ENCODE measurements at regions not wholly inside any gene's neighbourhood (a gene's known extent, or its start where the extent isn't known, plus 50 kb on each side); places are given as distances from the start of the nearest gene placed in this dataset.

DNA sequence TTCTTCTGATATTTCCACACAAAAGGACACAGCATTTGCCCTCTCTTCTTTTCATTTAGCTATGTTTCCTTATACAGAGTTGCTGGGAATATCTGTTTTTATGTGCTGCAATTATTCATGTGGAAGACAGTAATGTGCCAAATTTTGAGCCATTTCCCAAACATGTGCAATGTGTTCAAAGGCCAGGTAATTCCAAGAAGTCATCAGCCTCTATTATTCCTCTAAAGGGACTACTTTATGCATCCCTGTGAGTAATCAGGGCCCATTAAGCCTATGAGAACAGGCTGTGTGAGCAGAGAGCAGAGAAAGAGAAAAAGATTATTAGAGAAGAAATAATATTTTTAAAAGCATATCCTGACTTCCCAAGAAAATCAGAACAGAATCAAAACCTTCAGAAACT is 107.6 kb upstream of the OSR1 start:
- no peak overlapping the region for H3K23ac ChIP-seq (ENCODE audit: insufficient read length, low read depth, low read length)
- no peak overlapping the region for H2BK15ac ChIP-seq (ENCODE audit: low read depth, low read length)
- peaks cover 32 to 35% of the 10 kb centered on the region in 2 experiments for H3K4me1 Mint-ChIP-seq
- H4K8ac ChIP-seq (replicated peaks; ENCODE audit: insufficient read length, low read depth, low read length), result no peak overlapping the region
- no peak overlapping the region for H2BK12ac ChIP-seq (ENCODE audit: insufficient read length, low read depth, low read length)
- no peak overlapping the region for H2AFZ ChIP-seq (ENCODE audit: low read length)
- no peak overlapping the region for H2AK5ac ChIP-seq (ENCODE audit: insufficient read length, low read length)
- H3K4me3 Mint-ChIP-seq, result no peak overlapping the region
- no peak overlapping the region for H3K56ac ChIP-seq (ENCODE audit: insufficient read length, low read depth, low read length)
- no peak overlapping the region for H2BK20ac ChIP-seq (ENCODE audit: low read depth, low read length, poor library complexity, severe bottlenecking)
- no peak overlapping the region for H3K27ac Mint-ChIP-seq
- no peaks in the 10 kb centered on the region for H3K79me1 ChIP-seq (ENCODE audit: insufficient read depth, low read depth, low read length, poor library complexity, severe bottlenecking)
- H4K20me1 ChIP-seq (ENCODE audit: control insufficient read depth, insufficient read depth, insufficient read length), result no peaks in the 10 kb centered on the region
- no peaks in the 10 kb centered on the region for H3K79me2 ChIP-seq (ENCODE audit: insufficient read depth, low read length)
- H3K9me3 ChIP-seq (ENCODE audit: control insufficient read depth, low read depth, low read length), result no peaks in the 10 kb centered on the region
- TF ChIP-seq, protein P1, sequence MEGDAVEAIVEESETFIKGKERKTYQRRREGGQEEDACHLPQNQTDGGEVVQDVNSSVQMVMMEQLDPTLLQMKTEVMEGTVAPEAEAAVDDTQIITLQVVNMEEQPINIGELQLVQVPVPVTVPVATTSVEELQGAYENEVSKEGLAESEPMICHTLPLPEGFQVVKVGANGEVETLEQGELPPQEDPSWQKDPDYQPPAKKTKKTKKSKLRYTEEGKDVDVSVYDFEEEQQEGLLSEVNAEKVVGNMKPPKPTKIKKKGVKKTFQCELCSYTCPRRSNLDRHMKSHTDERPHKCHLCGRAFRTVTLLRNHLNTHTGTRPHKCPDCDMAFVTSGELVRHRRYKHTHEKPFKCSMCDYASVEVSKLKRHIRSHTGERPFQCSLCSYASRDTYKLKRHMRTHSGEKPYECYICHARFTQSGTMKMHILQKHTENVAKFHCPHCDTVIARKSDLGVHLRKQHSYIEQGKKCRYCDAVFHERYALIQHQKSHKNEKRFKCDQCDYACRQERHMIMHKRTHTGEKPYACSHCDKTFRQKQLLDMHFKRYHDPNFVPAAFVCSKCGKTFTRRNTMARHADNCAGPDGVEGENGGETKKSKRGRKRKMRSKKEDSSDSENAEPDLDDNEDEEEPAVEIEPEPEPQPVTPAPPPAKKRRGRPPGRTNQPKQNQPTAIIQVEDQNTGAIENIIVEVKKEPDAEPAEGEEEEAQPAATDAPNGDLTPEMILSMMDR (conservative IDR thresholded peaks at IDR 0.05), result no peak
- peaks cover 7% of the 10 kb centered on the region; the same call in 1 of the 2 replicates for H3K4me1 ChIP-seq (ENCODE audit: insufficient read depth, low read length)
- H3K18ac ChIP-seq (ENCODE audit: insufficient read length, low read depth, low read length), result no peak overlapping the region
- peaks cover 4 to 11% of the 10 kb centered on the region in 2 experiments; a peak in 4 of 5 replicates for H3K9me3 Mint-ChIP-seq
- H3K36me3 Mint-ChIP-seq (ENCODE audit: insufficient read depth in 1 of 3, low read depth in 3 of 3), result peaks cover 3 to 10% (median 5%) of the 10 kb centered on the region in 3 experiments; a peak in 4 of 7 replicates
- no peak overlapping the region for H3K14ac ChIP-seq (ENCODE audit: insufficient read depth, low read length)
- H3K27ac ChIP-seq (ENCODE audit: insufficient read length, low read depth, low read length), result no peak overlapping the region
- no peak overlapping the region for H3K9ac ChIP-seq (ENCODE audit: extremely low read depth, insufficient read length, low read length)
- DNase-seq, result no peak
- no peaks in the 10 kb centered on the region for H3K23me2 ChIP-seq (ENCODE audit: insufficient read length, low read depth, low read length, poor library complexity, severe bottlenecking)
- H3K27me3 ChIP-seq (ENCODE audit: insufficient read depth, low read length), result no peaks in the 10 kb centered on the region
- H3K4ac ChIP-seq (ENCODE audit: low read depth, low read length), result no peak overlapping the region
- no peak overlapping the region for H3T11ph ChIP-seq (ENCODE audit: low read length)
- H4K5ac ChIP-seq (ENCODE audit: insufficient read length, low read depth, low read length), result no peak overlapping the region
- H3K4me2 ChIP-seq (ENCODE audit: insufficient read depth, insufficient read length, low read length), result no peak overlapping the region
- no peak overlapping the region for H2BK120ac ChIP-seq (ENCODE audit: low read depth, low read length, poor library complexity, severe bottlenecking)
- H4K91ac ChIP-seq (ENCODE audit: insufficient read length, low read depth, low read length), result no peak overlapping the region
- no peak overlapping the region for H2BK5ac ChIP-seq (ENCODE audit: insufficient read length, low read length)
- H3K27me3 Mint-ChIP-seq (ENCODE audit: low read depth), result no peaks in the 10 kb centered on the region; the same call in 1 of the 2 replicates

All from H9 (cell line).